Liver (tissue), 8 donors: ENCODE measurements at regions not wholly inside any gene's neighbourhood (a gene's known extent, or its start where the extent isn't known, plus 50 kb on each side); places are given as distances from the start of the nearest gene placed in this dataset.

Source experiments
- DNase-seq: peaks from one replicate; pipeline ENCODE4 v3.0.0-alpha.2; 2017; ENCODE audit warnings: low spot score
- H3K27ac ChIP-seq, 2 donors: one replicate each; pipeline ENCODE4 v1.7.0; 2013; ENCODE audit warnings: inconsistent platforms in 2 of 2, low read length in 2 of 2, control low read depth in 1 of 2, low read depth in 1 of 2, mild to moderate bottlenecking in 1 of 2
- H3K27me3 ChIP-seq, 4 donors: one replicate each; pipeline versions ENCODE4 v1.6.1 to v1.7.0; 2013; ENCODE audit warnings: low read length in 3 of 4, inconsistent platforms in 1 of 4, mild to moderate bottlenecking in 1 of 4, moderate library complexity in 1 of 4; ENCODE audit not compliant: control insufficient read depth in 4 of 4, insufficient read depth in 4 of 4
- H3K36me3 ChIP-seq, 4 donors: one replicate each; pipeline versions ENCODE4 v1.6.1 to v1.7.0; 2013; ENCODE audit warnings: low read length in 3 of 4, mild to moderate bottlenecking in 3 of 4, low read depth in 1 of 4, moderate library complexity in 1 of 4; ENCODE audit not compliant: control insufficient read depth in 4 of 4, insufficient read depth in 3 of 4
- H3K4me1 ChIP-seq, 4 donors: one replicate each; pipeline versions ENCODE4 v1.6.1 to v1.7.0; 2013; ENCODE audit warnings: low read length in 3 of 4, mild to moderate bottlenecking in 3 of 4, moderate library complexity in 1 of 4; ENCODE audit not compliant: control insufficient read depth in 4 of 4, insufficient read depth in 4 of 4
- H3K4me3 ChIP-seq, 3 donors: one replicate each; pipeline versions ENCODE4 v1.6.1 to v1.7.0; 2013; ENCODE audit warnings: low read length in 3 of 3, control low read depth in 1 of 3, low read depth in 1 of 3, mild to moderate bottlenecking in 1 of 3
- H3K9ac ChIP-seq, 2 donors: one replicate each; pipeline ENCODE4 v1.7.0; 2013; ENCODE audit warnings: low read length in 2 of 2, mild to moderate bottlenecking in 2 of 2, moderate library complexity in 2 of 2, control low read depth in 1 of 2, low read depth in 1 of 2
- H3K9me3 ChIP-seq, 4 donors: one replicate each; pipeline versions ENCODE4 v1.6.1 to v1.7.0; 2013; ENCODE audit warnings: low read length in 3 of 4; ENCODE audit not compliant: control insufficient read depth in 4 of 4
- ATF3 ChIP-seq: IDR thresholded peaks from 2 replicates; pipeline ENCODE4 v1.6.1; 2016; ENCODE audit warnings: antibody characterized with exemption
- CTCF ChIP-seq: fragments of 150-350 bp; IDR thresholded peaks from 2 replicates; pipeline ENCODE4 v1.5.1; 2017; ENCODE audit warnings: improper control_type of control experiment, low read depth, low read length; ENCODE audit not compliant: missing input control
- EGR1 ChIP-seq, 2 donors: IDR thresholded peaks; 2 replicates each; pipeline ENCODE4 v1.6.1; 2016 to 2018; ENCODE audit warnings: antibody characterized with exemption in 2 of 2, low read depth in 2 of 2
- FOXA1 ChIP-seq: IDR thresholded peaks from 2 replicates; pipeline ENCODE4 v1.6.1; 2016; ENCODE audit warnings: antibody characterized with exemption
- FOXA2 ChIP-seq: IDR thresholded peaks from 2 replicates; pipeline ENCODE4 v1.6.1; 2016; ENCODE audit warnings: antibody characterized with exemption
- GABPA ChIP-seq, 2 donors: IDR thresholded peaks in 1 of 2; conservative IDR thresholded peaks in 1 of 2; 2 replicates each; pipeline ENCODE4 v1.6.1; 2016; ENCODE audit warnings: antibody characterized with exemption in 2 of 2, mild to moderate bottlenecking in 1 of 2, moderate library complexity in 1 of 2
- HNF4A ChIP-seq, 2 donors: conservative IDR thresholded peaks; 2 replicates each; pipeline ENCODE4 v1.6.1; 2016; ENCODE audit warnings: antibody characterized with exemption in 2 of 2, mild to moderate bottlenecking in 2 of 2
- HNF4G ChIP-seq: IDR thresholded peaks from 2 replicates; pipeline ENCODE4 v1.6.1; 2016; ENCODE audit warnings: antibody characterized with exemption
- JUND ChIP-seq, 2 donors: IDR thresholded peaks; 2 replicates each; pipeline ENCODE4 v1.6.1; 2016; ENCODE audit warnings: antibody characterized with exemption in 2 of 2
- MAX ChIP-seq: IDR thresholded peaks from 2 replicates; pipeline ENCODE4 v1.6.1; 2016; ENCODE audit warnings: antibody characterized with exemption
- NR2F2 ChIP-seq: IDR thresholded peaks from 2 replicates; pipeline ENCODE4 v1.6.1; 2016; ENCODE audit warnings: antibody characterized with exemption
- RAD21 ChIP-seq, 2 donors: IDR thresholded peaks; 2 replicates each; pipeline ENCODE4 v1.6.1; 2016; ENCODE audit warnings: antibody characterized with exemption in 2 of 2, mild to moderate bottlenecking in 2 of 2
- REST ChIP-seq: IDR thresholded peaks from 2 replicates; pipeline ENCODE4 v1.6.1; 2016; ENCODE audit warnings: antibody characterized with exemption, mild to moderate bottlenecking
- RXRA ChIP-seq, 2 donors: IDR thresholded peaks; 2 replicates each; pipeline ENCODE4 v1.6.1; 2017 to 2018; ENCODE audit warnings: antibody characterized with exemption in 2 of 2, mild to moderate bottlenecking in 1 of 2
- SP1 ChIP-seq: IDR thresholded peaks from 2 replicates; pipeline ENCODE4 v1.6.1; 2018; ENCODE audit warnings: antibody characterized with exemption, mild to moderate bottlenecking
- TAF1 ChIP-seq: conservative IDR thresholded peaks from 2 replicates; pipeline ENCODE4 v1.6.1; 2016; ENCODE audit warnings: antibody characterized with exemption, mild to moderate bottlenecking
- YY1 ChIP-seq: IDR thresholded peaks from 2 replicates; pipeline ENCODE4 v1.6.1; 2016; ENCODE audit warnings: antibody characterized with exemption, mild to moderate bottlenecking
- ZBTB33 ChIP-seq: IDR thresholded peaks from 2 replicates; pipeline ENCODE4 v1.6.1; 2016; ENCODE audit warnings: antibody characterized with exemption
- WGBS: extraction: QIAGEN DNeasy Blood & Tissue Kit; methylation state at CpG from one replicate; pipeline ENCODE4 v1.1.7; 2013; 5-methylcytosine and 5-hydroxymethylcytosine counted together
- donor health status: healthy.
- donor health status: healthy.
- donor health status: healthy.
- donor health status: healthy.
- donor health status: healthy.

GRCh38 chr4:188297873-188298272 is 158.6 kb downstream of the TRIML1 start:
- Histone ChIP-seq H3K9ac (no peak overlapping the region), H3K9me3 (peaks cover 0 to 3% (median 3%) of the 10 kb centered on the region in 4 donors), H3K4me3 (no peak overlapping the region), H3K27ac (no peak overlapping the region), H3K36me3 (no peaks in the 10 kb centered on the region), H3K4me1 (no peaks in the 10 kb centered on the region), H3K27me3 (no peaks in the 10 kb centered on the region)
- TF ChIP-seq FOXA2: no peak
- no peak for TF ChIP-seq SP1
- no peak for TF ChIP-seq EGR1 (IDR thresholded peaks at IDR 0.05; ENCODE audit: low read depth in 2 of 2)
- no peak for TF ChIP-seq HNF4A (conservative IDR thresholded peaks at IDR 0.05)
- TF ChIP-seq ZBTB33: no peak
- TF ChIP-seq GABPA (IDR thresholded peaks at IDR 0.05 in 1 of 2, conservative IDR thresholded peaks at IDR 0.05 in 1 of 2): no peak
- TF ChIP-seq REST: no peak
- no peak for TF ChIP-seq CTCF
- TF ChIP-seq FOXA1: no peak
- no peak for TF ChIP-seq JUND (IDR thresholded peaks at IDR 0.05)
- no peak for TF ChIP-seq YY1
- no peak for TF ChIP-seq ATF3
- DNase-seq: no peak
- WGBS: 84% methylated on average over 6 of the region's 6 CpGs

- Histone ChIP-seq H3K4me1 (no peaks in the 10 kb centered on the region), H3K36me3 (no peaks in the 10 kb centered on the region), H3K9me3 (peaks cover 0 to 3% (median 3%) of the 10 kb centered on the region in 4 donors), H3K4me3 (no peak overlapping the region), H3K9ac (no peak overlapping the region), H3K27me3 (no peaks in the 10 kb centered on the region), H3K27ac (no peak overlapping the region)
- WGBS: 72% methylated on average over 7 of the region's 7 CpGs
- TF ChIP-seq EGR1 (IDR thresholded peaks at IDR 0.05; ENCODE audit: low read depth in 2 of 2): no peak
- TF ChIP-seq GABPA (IDR thresholded peaks at IDR 0.05 in 1 of 2, conservative IDR thresholded peaks at IDR 0.05 in 1 of 2): no peak
- no peak for TF ChIP-seq MAX
- TF ChIP-seq NR2F2: no peak
- no peak for TF ChIP-seq RXRA (IDR thresholded peaks at IDR 0.05)
- no peak for TF ChIP-seq CTCF
- TF ChIP-seq ZBTB33: no peak
- TF ChIP-seq TAF1: no peak
- no peak for TF ChIP-seq ATF3
- TF ChIP-seq RAD21 (IDR thresholded peaks at IDR 0.05): no peak
- no peak for TF ChIP-seq FOXA2
- TF ChIP-seq HNF4A (conservative IDR thresholded peaks at IDR 0.05): no peak
- TF ChIP-seq HNF4G: no peak
- no peak for TF ChIP-seq JUND (IDR thresholded peaks at IDR 0.05)
- no peak for TF ChIP-seq YY1
- no peak for DNase-seq
Measured at GRCh38 chr4:188299161-188299560, 159.9 kb downstream of the TRIML1 start.
